Breast epithelium (tissue), 3 donors: ENCODE measurements at regions not wholly inside any gene's neighbourhood (a gene's known extent, or its start where the extent isn't known, plus 50 kb on each side); places are given as distances from the start of the nearest gene placed in this dataset.

Experiments
- POLR2A ChIP-seq: fragments of 450-650 bp; IDR thresholded peaks from one replicate; pipeline ENCODE4 v1.6.1; 2016; ENCODE audit warnings: antibody characterized with exemption, mild to moderate bottlenecking, moderate library complexity
- POLR2AphosphoS5 ChIP-seq, 3 donors: sonication (generic); formaldehyde crosslinking; IDR thresholded peaks; one replicate each; pipeline ENCODE4 v1.6.1; 2017; ENCODE audit warnings: antibody characterized with exemption in 3 of 3
- TF ChIP-seq, protein P1 (sequence below), 3 donors: fragments of 450-650 bp; IDR thresholded peaks; one replicate each; pipeline ENCODE4 v1.5.1; 2016 to 2017; ENCODE audit warnings: antibody characterized with exemption in 3 of 3, mild to moderate bottlenecking in 3 of 3, moderate library complexity in 3 of 3

DNA sequence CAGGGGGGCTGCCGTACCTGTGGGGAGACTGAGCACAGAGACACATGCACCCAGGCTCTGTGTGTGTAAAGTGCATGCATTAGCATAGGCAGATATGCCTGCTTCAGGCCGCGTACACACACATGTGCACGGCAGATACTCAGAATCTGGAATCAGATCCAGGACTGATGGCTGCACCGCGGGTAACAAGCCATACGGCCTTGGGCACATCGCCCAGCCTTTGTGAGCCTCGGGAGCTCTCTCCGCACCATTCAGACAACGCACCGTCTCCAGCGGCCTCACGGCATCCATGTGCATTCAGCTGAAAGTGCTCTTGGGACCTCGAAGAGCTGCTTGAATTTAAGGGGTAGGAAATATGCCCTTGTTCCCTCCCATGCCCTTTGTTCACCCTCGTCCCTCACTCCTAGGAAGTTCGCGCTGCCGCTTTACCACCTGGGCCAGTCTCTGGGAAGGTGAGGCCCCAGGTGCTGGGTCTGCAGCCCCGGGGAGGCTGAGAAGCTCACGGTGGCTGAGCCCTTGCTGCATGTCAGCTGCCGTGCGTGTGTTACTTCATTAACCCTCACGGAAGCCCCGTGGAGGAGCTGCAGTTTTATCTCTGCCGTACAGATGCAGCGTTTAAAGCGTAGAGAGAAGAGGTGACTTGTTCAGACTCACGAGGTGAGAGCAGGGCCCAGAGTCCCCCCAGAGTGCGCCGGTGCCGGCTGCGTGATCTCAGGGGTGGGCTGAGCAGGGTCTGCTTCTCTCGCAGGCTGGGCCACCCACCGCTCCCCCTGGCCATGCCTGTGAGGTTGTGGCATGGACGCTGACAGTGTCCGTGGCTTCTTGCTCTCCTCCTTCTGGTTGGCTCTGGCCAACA, 377.7 kb upstream of the MYT1L start:
- TF ChIP-seq, protein P1, sequence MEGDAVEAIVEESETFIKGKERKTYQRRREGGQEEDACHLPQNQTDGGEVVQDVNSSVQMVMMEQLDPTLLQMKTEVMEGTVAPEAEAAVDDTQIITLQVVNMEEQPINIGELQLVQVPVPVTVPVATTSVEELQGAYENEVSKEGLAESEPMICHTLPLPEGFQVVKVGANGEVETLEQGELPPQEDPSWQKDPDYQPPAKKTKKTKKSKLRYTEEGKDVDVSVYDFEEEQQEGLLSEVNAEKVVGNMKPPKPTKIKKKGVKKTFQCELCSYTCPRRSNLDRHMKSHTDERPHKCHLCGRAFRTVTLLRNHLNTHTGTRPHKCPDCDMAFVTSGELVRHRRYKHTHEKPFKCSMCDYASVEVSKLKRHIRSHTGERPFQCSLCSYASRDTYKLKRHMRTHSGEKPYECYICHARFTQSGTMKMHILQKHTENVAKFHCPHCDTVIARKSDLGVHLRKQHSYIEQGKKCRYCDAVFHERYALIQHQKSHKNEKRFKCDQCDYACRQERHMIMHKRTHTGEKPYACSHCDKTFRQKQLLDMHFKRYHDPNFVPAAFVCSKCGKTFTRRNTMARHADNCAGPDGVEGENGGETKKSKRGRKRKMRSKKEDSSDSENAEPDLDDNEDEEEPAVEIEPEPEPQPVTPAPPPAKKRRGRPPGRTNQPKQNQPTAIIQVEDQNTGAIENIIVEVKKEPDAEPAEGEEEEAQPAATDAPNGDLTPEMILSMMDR (IDR thresholded peaks at IDR 0.05): no peak
- no peak for TF ChIP-seq POLR2A
- TF ChIP-seq POLR2AphosphoS5 (IDR thresholded peaks at IDR 0.05): no peak
